GM04503 (cell line): ENCODE measurements at regions not wholly inside any gene's neighbourhood (a gene's known extent, or its start where the extent isn't known, plus 50 kb on each side); places are given as distances from the start of the nearest gene placed in this dataset.

Source experiments
- DNase-seq: peaks from one replicate; pipeline ENCODE4 v3.0.0-alpha.2; 2012; ENCODE audit warnings: low read depth

- no peak for DNase-seq
Measured at GRCh38 chr11:103530257-103530656, 421.0 kb downstream of the DYNC2H1 start.

DNA sequence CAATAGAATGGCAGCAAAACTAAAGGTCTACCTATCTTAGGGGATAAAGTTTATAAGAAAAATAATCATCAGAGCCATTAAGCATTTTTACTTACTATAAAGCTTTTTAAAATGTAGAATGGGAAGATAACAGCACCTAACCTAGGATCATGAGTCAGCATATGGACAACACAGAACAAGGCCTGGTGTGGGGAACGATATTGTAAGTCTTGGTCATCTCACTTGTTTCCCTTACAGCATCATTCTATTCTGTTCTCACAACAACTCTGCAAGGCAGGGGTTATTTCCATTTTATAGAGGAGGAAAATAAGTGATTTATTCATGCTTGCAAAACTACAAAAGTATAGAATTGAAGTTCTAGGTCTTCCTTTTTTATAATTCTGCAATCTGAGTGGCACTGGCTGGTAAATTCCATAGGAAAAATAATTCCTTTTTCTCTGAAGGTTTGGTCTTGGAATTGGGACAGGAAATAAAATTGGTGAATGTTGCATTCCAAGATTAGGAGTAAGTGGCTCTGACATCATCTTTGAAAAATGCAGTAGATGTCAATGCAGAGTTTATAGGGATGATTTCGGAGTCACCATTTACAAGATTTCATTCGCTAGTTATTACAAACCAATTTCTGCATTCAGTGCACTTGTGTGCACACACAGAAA lies 423.0 kb downstream of the DYNC2H1 start:
- peak; percentile 53 for DNase-seq

GRCh38 chr11:103534191-103534590 lies 425.0 kb downstream of the DYNC2H1 start:
- no peak for DNase-seq

GRCh38 chr11:103534959-103535358 lies 425.7 kb downstream of the DYNC2H1 start:
- DNase-seq: no peak

- DNase-seq: no peak
Measured at GRCh38 chr11:103536335-103536722, 427.1 kb downstream of the DYNC2H1 start.

DNA sequence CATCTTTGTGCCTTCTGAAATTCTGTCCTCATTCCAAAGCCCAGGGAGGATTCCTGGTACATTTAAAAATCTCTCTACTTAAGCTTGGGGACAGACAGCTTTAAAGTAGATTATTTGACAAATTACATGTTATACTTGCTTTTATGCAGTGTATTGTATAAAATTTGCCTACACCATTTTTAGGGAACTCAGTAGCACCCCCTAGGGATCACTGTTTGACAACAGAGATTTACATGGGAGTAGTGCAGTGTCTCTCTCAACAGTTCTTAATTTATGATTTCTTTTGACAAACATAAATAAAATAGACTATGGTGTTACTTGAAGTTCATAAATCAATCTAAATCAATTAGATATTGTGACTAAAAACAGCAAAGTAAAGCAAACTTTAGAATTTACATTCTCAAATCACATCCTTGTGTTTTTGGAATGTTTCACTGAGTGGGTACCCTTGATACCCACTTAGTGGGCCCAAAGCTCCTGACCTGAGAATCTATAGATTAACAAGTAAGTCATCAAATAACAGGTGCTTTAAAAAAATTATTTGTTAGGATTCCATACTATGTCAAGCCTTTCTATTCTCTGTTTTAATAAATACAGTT lies 428.8 kb downstream of the DYNC2H1 start:
- no peak for DNase-seq

GRCh38 chr11:103539166-103539565 lies 429.9 kb downstream of the DYNC2H1 start:
- DNase-seq: no peak

- DNase-seq: no peak
Measured at GRCh38 chr11:103541186-103541795, 432.1 kb downstream of the DYNC2H1 start.

DNA sequence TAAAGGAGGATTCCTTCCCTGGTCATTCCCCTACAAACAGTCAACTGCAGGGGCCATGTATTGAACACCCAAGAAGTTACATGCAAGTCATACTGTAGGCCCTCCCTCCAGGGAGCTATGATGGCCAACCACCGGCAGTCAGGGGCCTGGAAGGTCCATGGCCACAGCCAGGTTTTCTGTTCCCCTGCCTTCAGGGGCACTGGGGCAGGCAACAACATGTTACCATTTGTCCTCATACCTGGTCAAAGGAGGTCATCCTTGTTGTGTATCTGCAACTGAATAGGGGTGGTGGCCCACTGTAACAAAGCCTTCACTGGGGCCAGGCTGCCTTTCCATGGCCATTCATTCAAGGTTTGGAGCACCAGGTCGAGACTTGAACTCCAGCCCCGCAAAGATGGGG lies 433.6 kb downstream of the DYNC2H1 start:
- DNase-seq: no peak

- no peak for DNase-seq
Measured at GRCh38 chr11:103543456-103543855, 434.2 kb downstream of the DYNC2H1 start.

- DNase-seq: no peak
Measured at GRCh38 chr11:103544874-103545273, 435.6 kb downstream of the DYNC2H1 start.

- DNase-seq: no peak
Measured at GRCh38 chr11:103545551-103545950, 436.3 kb downstream of the DYNC2H1 start.

- no peak for DNase-seq
Measured at GRCh38 chr11:103546236-103546635, 437.0 kb downstream of the DYNC2H1 start.

- DNase-seq: no peak
Measured at GRCh38 chr11:103547024-103547423, 437.8 kb downstream of the DYNC2H1 start.

DNA sequence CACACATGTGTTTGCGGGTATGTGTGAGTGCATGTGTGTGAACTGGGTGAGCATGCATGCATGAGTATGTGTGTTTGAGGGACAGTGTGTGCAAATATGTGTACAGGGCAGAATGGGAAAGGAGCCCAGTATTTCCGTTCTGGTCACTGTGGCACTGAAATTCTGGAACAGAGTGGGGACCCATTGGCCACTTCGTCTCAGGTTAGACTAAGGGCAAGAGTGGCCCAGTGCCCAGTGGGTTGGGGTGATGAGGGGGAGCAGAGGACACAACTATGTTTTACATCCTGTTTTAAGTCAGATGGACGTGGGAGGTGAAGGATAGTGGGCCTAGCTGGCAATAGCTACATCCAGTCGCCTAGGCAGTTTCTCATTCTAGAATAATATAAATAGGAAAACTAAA lies 438.5 kb downstream of the DYNC2H1 start:
- DNase-seq: no peak

GRCh38 chr11:103548838-103549237 lies 439.6 kb downstream of the DYNC2H1 start:
- DNase-seq: no peak

GRCh38 chr11:103550811-103551210 lies 441.6 kb downstream of the DYNC2H1 start:
- no peak for DNase-seq

GRCh38 chr11:103552086-103552485 lies 442.9 kb downstream of the DYNC2H1 start:
- DNase-seq: no peak

GRCh38 chr11:103556171-103556570 lies 446.9 kb downstream of the DYNC2H1 start:
- DNase-seq: no peak

DNA sequence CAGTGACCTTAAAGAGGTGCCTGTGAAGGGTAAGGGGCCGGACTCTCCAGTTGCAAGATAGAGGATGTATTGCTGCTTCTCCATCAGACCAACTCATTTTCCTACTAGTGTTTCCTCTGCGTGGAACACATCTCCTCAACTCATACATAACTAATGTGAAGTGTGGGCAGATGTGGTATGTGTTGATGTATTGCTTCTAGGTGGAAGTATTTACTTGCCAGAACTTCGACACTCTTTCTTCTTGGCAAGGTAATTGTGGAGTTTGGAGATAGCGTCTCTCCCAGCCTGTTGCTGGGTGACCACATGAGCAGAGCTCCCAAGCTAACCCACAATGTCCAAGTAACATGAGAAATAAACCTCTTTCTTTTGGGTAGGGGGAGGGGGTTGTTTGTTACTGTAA lies 456.9 kb downstream of the DYNC2H1 start:
- DNase-seq: no peak

DNA sequence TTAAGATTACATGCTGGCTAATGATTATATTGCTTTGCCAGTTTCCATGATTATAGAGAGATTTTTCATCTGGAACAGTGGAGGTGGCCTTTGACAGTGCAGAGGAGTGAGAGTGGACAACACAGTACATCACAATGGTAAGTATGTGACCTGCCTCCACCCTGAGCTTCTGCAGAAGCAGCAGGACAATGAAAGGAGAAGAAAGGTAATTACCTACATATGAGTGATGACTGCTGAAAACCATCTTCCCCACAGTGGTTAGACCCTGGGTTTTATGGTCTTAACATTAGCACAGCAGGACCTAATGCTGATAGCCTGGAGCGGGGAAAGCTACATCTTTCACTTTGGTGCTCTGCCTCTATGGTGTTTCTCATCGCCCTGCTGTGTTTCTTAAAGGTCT lies 454.7 kb upstream of the DDI1 start:
- DNase-seq: no peak

DNA sequence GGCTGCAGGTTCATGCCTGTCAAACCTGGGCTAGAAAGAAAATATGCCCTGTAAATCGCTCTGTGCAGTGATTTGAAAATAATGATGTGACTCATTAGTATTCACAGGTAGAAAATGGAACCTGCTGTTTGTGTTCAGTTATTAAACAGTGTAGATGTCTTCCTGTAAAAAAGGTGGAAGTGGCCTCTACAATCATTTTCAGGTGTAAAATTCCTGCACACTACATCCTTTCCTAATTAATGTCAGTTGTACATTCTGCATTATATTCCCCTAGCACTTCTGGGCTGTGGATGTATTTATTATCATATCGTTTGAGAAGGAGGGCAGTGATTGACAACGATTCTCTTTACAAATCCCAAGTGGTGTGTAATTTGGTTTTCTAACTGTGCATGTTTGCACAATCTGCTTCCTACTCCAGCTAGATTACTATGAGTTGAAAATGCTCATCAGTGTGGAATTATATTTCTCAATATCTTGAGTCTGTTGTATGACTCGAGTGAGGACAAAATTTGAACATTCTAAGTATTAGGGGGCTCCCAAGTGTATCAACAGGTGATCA lies 454.0 kb upstream of the DDI1 start:
- no peak for DNase-seq

DNA sequence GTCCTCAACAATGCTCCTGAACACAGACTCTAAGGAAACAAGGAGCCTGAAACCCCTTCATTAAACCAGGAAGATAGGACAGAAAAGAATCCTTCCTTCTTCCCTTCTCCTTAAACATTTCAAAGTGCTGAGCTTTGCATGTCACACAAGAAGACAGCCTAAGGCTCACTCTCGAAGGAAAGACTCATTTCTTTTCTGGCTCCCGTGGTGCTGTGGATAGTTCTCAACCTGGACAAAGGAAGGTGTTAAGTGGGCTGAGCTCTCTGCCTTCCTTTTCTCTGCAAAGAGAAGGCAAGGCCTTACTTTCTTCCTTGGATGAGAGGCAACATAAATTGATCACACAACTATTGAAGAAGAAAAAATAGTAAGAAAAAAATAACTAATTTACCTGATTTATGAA lies 452.4 kb upstream of the DDI1 start:
- DNase-seq: no peak
